HEK293 (cell line): ENCODE measurements at regions not wholly inside any gene's neighbourhood (a gene's known extent, or its start where the extent isn't known, plus 50 kb on each side); places are given as distances from the start of the nearest gene placed in this dataset.

Source experiments
- CTCF ChIP-seq: fragments of 450-650 bp; formaldehyde crosslinking; IDR thresholded peaks from 2 replicates; pipeline ENCODE4 v1.5.1; 2016; ENCODE audit warnings: missing biosample characterization, missing genetic modification characterization
- MYNN ChIP-seq: fragments of 450-650 bp; formaldehyde crosslinking; IDR thresholded peaks from 2 replicates; pipeline ENCODE4 v1.5.1; 2016; ENCODE audit warnings: missing biosample characterization, missing genetic modification characterization, borderline replicate concordance
- ZBTB26 ChIP-seq: fragments of 450-650 bp; formaldehyde crosslinking; optimal IDR thresholded peaks from 2 replicates; pipeline ENCODE3; 2016; ENCODE audit warnings: missing biosample characterization, mild to moderate bottlenecking, missing genetic modification characterization
- ZFP37 ChIP-seq: fragments of 450-650 bp; formaldehyde crosslinking; IDR thresholded peaks from 2 replicates; pipeline ENCODE4 v1.5.1; 2016; ENCODE audit warnings: missing biosample characterization, missing genetic modification characterization
- ZNF416 ChIP-seq: fragments of 450-650 bp; formaldehyde crosslinking; IDR thresholded peaks from 2 replicates; pipeline ENCODE4 v1.5.1; 2016; ENCODE audit warnings: missing biosample characterization, missing genetic modification characterization
- ZNF544 ChIP-seq: fragments of 450-650 bp; formaldehyde crosslinking; IDR thresholded peaks from 2 replicates; pipeline ENCODE4 v1.5.0; 2017; ENCODE audit warnings: missing biosample characterization, missing genetic modification characterization

DNA sequence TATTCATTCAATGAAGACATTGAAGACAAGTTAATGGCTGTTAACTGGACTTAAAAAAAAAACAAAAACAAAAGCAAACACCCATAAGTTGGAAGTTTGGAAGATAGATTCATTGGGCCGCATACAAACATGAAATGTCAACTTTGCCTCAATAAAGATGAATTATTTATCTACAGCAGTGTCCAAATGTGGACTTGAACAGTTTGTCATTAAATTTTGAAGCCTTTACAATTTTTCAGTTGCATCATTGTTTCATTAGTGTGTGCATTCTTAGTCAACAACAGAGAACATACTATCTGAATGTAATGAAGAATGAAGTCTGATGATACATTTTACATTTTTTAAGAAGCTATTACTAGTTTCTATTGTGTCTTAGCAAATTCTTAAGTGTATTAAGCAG is 152.1 kb downstream of the SLIT2 start:
- no peak for TF ChIP-seq ZBTB26
- no peak for TF ChIP-seq CTCF (tag by site-specific recombination)
- TF ChIP-seq ZNF544: no peak
- no peak for TF ChIP-seq MYNN (tag by site-specific recombination)
- TF ChIP-seq ZFP37 (tag by site-specific recombination): no peak
- TF ChIP-seq ZNF416 (tag by site-specific recombination): no peak
